MM.1S (cell line): ENCODE measurements at regions not wholly inside any gene's neighbourhood (a gene's known extent, or its start where the extent isn't known, plus 50 kb on each side); places are given as distances from the start of the nearest gene placed in this dataset.

ENCODE experiments used
- DNase-seq: peaks from one replicate; pipeline ENCODE4 v3.0.0-alpha.2; 2015
- H2AFZ ChIP-seq: fragments of 300-600 bp; sonication (generic); 2 replicates; pipeline ENCODE4 v1.6.0; 2016; ENCODE audit warnings: antibody characterized with exemption, low read length
- H3F3A ChIP-seq: fragments of 300-600 bp; sonication (generic); 2 replicates; pipeline ENCODE4 v1.6.1; 2016; ENCODE audit warnings: mild to moderate bottlenecking, antibody characterized with exemption, low read length, moderate library complexity, mixed read lengths; ENCODE audit not compliant: insufficient read depth
- H3K27ac ChIP-seq: fragments of 300-600 bp; sonication (generic); 2 replicates; pipeline ENCODE4 v1.5.1; 2016; ENCODE audit warnings: mild to moderate bottlenecking, low read length
- H3K27me3 ChIP-seq: fragments of 300-600 bp; sonication (generic); replicated peaks from 2 replicates; pipeline ENCODE4 v1.6.0; 2016; ENCODE audit warnings: low read length; ENCODE audit not compliant: insufficient read depth
- H3K36me3 ChIP-seq: fragments of 300-600 bp; sonication (generic); replicated peaks from 2 replicates; pipeline ENCODE4 v1.6.1; 2016; ENCODE audit warnings: mild to moderate bottlenecking, low read length, mixed read lengths; ENCODE audit not compliant: insufficient read depth
- H3K4me1 ChIP-seq: fragments of 300-600 bp; sonication (generic); 2 replicates; pipeline ENCODE4 v1.6.1; 2016; ENCODE audit warnings: low read length, mixed read lengths
- H3K4me2 ChIP-seq: fragments of 300-600 bp; sonication (generic); 2 replicates; pipeline ENCODE4 v1.6.0; 2016; ENCODE audit warnings: low read depth, low read length
- H3K4me3 ChIP-seq: fragments of 300-600 bp; sonication (generic); 2 replicates; pipeline ENCODE4 v1.5.1; 2016; ENCODE audit warnings: low read length, mixed read lengths
- H3K79me2 ChIP-seq: fragments of 300-600 bp; sonication (generic); 2 replicates; pipeline ENCODE4 v1.6.1; 2016; ENCODE audit warnings: mixed run types, low read length, mixed read lengths
- H3K9ac ChIP-seq: fragments of 300-600 bp; sonication (generic); 2 replicates; pipeline ENCODE4 v1.6.1; 2016; ENCODE audit warnings: low read length, mixed read lengths
- H3K9me2 ChIP-seq: fragments of 300-600 bp; sonication (generic); replicated peaks from 2 replicates; pipeline ENCODE4 v1.6.1; 2016; ENCODE audit warnings: mild to moderate bottlenecking, low read length, mixed read lengths; ENCODE audit not compliant: insufficient read depth
- H3K9me3 ChIP-seq: fragments of 300-600 bp; sonication (generic); replicated peaks from 2 replicates; pipeline ENCODE4 v1.6.1; 2016; ENCODE audit warnings: mild to moderate bottlenecking, low read length, mixed read lengths; ENCODE audit not compliant: insufficient read depth
- H4K20me1 ChIP-seq: fragments of 300-600 bp; sonication (generic); 2 replicates; pipeline ENCODE4 v1.6.1; 2016; ENCODE audit warnings: mild to moderate bottlenecking, low read length, moderate library complexity, mixed read lengths; ENCODE audit not compliant: insufficient read depth
- CTCF ChIP-seq: fragments of 300-600 bp; sonication (generic); IDR thresholded peaks from 2 replicates; pipeline ENCODE4 v1.5.1; 2016; ENCODE audit warnings: antibody characterized with exemption, low read length, mixed read lengths
- EZH2 ChIP-seq: fragments of 300-600 bp; sonication (generic); optimal IDR thresholded peaks from 2 replicates; pipeline ENCODE3; 2017; ENCODE audit warnings: low read depth, mild to moderate bottlenecking, antibody characterized with exemption, low read length, mixed read lengths
- EZH2phosphoT487 ChIP-seq: fragments of 300-600 bp; sonication (generic); IDR thresholded peaks from 2 replicates; pipeline ENCODE4 v1.6.1; 2018; ENCODE audit warnings: antibody characterized with exemption, low read length

- DNase-seq = no peak
- H3K4me3 ChIP-seq = no peak overlapping the region
- no peak overlapping the region for H3K9ac ChIP-seq
- H3K27ac ChIP-seq = no peak overlapping the region
- no peaks in the 10 kb centered on the region for H3K9me3 ChIP-seq
- H3F3A ChIP-seq = no peaks in the 10 kb centered on the region
- TF ChIP-seq CTCF (no peak), EZH2 (no peak), EZH2phosphoT487 (no peak)
- no peak overlapping the region for H2AFZ ChIP-seq
- H3K79me2 ChIP-seq = no peaks in the 10 kb centered on the region
- no peaks in the 10 kb centered on the region for H3K9me2 ChIP-seq
- H3K27me3 ChIP-seq = no peaks in the 10 kb centered on the region
- no peaks in the 10 kb centered on the region; the same call in 1 of the 2 replicates for H4K20me1 ChIP-seq
- no peak overlapping the region for H3K4me2 ChIP-seq
- H3K4me1 ChIP-seq = no peaks in the 10 kb centered on the region
- no peaks in the 10 kb centered on the region for H3K36me3 ChIP-seq
Measured at GRCh38 chr5:165196961-165197360, 1691.5 kb downstream of the MAT2B start.

GRCh38 chr5:165201369-165201768 is 1696.0 kb downstream of the MAT2B start:
- H3K9ac ChIP-seq = no peak overlapping the region
- H3K4me2 ChIP-seq = no peak overlapping the region
- no peaks in the 10 kb centered on the region for H3F3A ChIP-seq
- no peaks in the 10 kb centered on the region for H3K27me3 ChIP-seq
- H3K4me1 ChIP-seq = no peaks in the 10 kb centered on the region
- H3K9me3 ChIP-seq = no peaks in the 10 kb centered on the region
- H2AFZ ChIP-seq = no peak overlapping the region
- no peaks in the 10 kb centered on the region for H3K36me3 ChIP-seq
- no peaks in the 10 kb centered on the region for H3K9me2 ChIP-seq
- no peaks in the 10 kb centered on the region; the same call in 1 of the 2 replicates for H4K20me1 ChIP-seq
- no peak for TF ChIP-seq EZH2phosphoT487
- no peak overlapping the region for H3K4me3 ChIP-seq
- H3K27ac ChIP-seq = no peak overlapping the region
- H3K79me2 ChIP-seq = no peaks in the 10 kb centered on the region
- DNase-seq = no peak

- H3K9me2 ChIP-seq = no peaks in the 10 kb centered on the region
- no peak overlapping the region for H3K4me2 ChIP-seq
- no peak overlapping the region for H3K4me3 ChIP-seq
- no peaks in the 10 kb centered on the region for H3K9me3 ChIP-seq
- no peaks in the 10 kb centered on the region for H3K27me3 ChIP-seq
- H3K79me2 ChIP-seq = no peaks in the 10 kb centered on the region
- no peak for TF ChIP-seq CTCF
- no peak for TF ChIP-seq EZH2phosphoT487
- TF ChIP-seq EZH2 = no peak
- H3K4me1 ChIP-seq = no peaks in the 10 kb centered on the region
- no peaks in the 10 kb centered on the region; the same call in 1 of the 2 replicates for H4K20me1 ChIP-seq
- no peak overlapping the region for H3K9ac ChIP-seq
- H3K36me3 ChIP-seq = no peaks in the 10 kb centered on the region
- no peak for DNase-seq
- H3F3A ChIP-seq = no peaks in the 10 kb centered on the region
- H3K27ac ChIP-seq = no peak overlapping the region
- no peak overlapping the region for H2AFZ ChIP-seq
Measured at GRCh38 chr5:165201771-165202518, 1696.5 kb downstream of the MAT2B start.

DNA sequence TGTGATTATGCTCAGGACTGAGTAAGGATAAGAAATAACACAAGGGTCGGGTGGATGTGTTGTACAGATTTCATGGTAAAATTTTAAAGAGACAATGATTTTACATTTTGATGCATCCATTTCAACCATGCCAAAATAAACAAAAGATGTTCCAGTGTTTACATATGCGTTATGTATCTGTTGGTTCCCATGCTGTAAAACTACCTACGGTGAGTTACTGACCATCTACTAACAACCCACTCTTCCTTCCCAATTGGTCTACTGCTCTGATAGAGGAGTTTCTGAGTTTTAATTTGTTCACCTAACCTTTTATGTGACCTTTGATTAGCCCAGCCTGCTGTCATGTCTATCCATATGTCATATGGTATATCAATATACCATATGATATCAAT is 1697.1 kb downstream of the MAT2B start:
- no peak overlapping the region for H3K4me3 ChIP-seq
- H3K4me1 ChIP-seq = no peaks in the 10 kb centered on the region
- no peaks in the 10 kb centered on the region for H3K27me3 ChIP-seq
- H3F3A ChIP-seq = no peaks in the 10 kb centered on the region
- no peaks in the 10 kb centered on the region for H3K9me3 ChIP-seq
- H4K20me1 ChIP-seq = no peaks in the 10 kb centered on the region; the same call in 1 of the 2 replicates
- no peak for DNase-seq
- H3K9me2 ChIP-seq = no peaks in the 10 kb centered on the region
- no peak overlapping the region for H3K4me2 ChIP-seq
- no peak for TF ChIP-seq CTCF
- TF ChIP-seq EZH2 = no peak
- TF ChIP-seq EZH2phosphoT487 = no peak
- no peak overlapping the region for H2AFZ ChIP-seq
- H3K9ac ChIP-seq = no peak overlapping the region
- no peaks in the 10 kb centered on the region for H3K79me2 ChIP-seq
- no peak overlapping the region for H3K27ac ChIP-seq
- H3K36me3 ChIP-seq = no peaks in the 10 kb centered on the region
